GM10248 (cell line): ENCODE measurements at regions not wholly inside any gene's neighbourhood (a gene's known extent, or its start where the extent isn't known, plus 50 kb on each side); places are given as distances from the start of the nearest gene placed in this dataset.

ENCODE experiments used
- CTCF ChIA-PET: fragments of 300-600 bp; sonication (Branson Sonifier 250); formaldehyde crosslinking; extraction: SDS; loops from one replicate; lab custom pipeline; 2021; ENCODE audit warnings: antibody characterized with exemption; lab: Yijun Ruan, JAX
- POLR2A ChIA-PET: fragments of 350-650 bp; sonication (Branson Sonifier 250); formaldehyde crosslinking; extraction: SDS; loops from one replicate; lab custom pipeline; 2020; ENCODE audit warnings: antibody characterized with exemption; lab: Yijun Ruan, JAX
- DNase-seq: peaks from one replicate; pipeline ENCODE4 v3.0.0; 2012; ENCODE audit errors: extremely low spot score
- TF ChIP-seq, protein P1 (sequence below): IDR thresholded peaks from 2 replicates; pipeline ENCODE4 v1.5.1; 2012; ENCODE audit warnings: mild to moderate bottlenecking, low read depth; ENCODE audit errors: extremely low read depth, missing control alignments, control extremely low read depth

DNA sequence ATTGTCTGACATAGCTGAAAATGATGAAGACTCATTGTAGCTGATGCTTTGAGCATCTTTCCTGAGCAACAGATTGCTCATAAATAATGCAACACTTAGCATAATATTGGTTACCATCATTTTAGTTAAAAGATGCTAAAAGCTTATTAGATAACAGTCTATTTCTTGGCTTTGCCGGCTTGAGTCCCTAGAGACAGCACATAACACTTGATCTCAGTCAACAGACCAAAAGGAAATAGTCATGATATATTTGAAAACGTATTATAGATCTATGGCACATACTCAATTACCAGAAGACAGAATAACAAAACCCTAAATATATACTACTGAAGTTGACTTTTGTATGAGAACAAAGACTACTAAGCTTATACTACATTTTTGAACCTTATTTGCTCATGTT is 846.7 kb upstream of the EPHA5 start:
- TF ChIP-seq, protein P1, sequence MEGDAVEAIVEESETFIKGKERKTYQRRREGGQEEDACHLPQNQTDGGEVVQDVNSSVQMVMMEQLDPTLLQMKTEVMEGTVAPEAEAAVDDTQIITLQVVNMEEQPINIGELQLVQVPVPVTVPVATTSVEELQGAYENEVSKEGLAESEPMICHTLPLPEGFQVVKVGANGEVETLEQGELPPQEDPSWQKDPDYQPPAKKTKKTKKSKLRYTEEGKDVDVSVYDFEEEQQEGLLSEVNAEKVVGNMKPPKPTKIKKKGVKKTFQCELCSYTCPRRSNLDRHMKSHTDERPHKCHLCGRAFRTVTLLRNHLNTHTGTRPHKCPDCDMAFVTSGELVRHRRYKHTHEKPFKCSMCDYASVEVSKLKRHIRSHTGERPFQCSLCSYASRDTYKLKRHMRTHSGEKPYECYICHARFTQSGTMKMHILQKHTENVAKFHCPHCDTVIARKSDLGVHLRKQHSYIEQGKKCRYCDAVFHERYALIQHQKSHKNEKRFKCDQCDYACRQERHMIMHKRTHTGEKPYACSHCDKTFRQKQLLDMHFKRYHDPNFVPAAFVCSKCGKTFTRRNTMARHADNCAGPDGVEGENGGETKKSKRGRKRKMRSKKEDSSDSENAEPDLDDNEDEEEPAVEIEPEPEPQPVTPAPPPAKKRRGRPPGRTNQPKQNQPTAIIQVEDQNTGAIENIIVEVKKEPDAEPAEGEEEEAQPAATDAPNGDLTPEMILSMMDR = no peak
- DNase-seq = no peak
- ChIA-PET POLR2A (no interaction called here), CTCF (interaction anchor here (1.2 to 2.4 kb wide), 4 partner anchors 13 to 49 kb away, joined by 3 to 5 read pairs (median 5); no protein-coding TSS in a partner anchor)

DNA sequence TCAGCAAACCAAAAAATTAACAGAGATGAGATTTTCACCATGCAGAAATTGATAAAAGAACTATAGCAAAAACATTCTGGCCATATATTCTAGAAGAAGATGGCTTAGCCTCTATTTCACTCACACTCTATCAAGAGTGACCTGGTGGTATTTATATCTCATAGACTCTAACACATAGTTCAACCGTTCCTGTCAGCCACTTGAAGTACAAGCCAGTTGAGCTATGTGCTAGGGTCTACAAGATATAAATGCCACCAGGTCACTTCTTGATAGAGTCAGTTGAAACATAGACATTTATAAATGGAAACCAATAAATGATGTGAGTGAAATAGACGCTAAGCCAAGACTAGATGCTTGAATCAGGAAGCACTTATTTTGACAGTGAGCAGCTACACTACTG is 836.7 kb upstream of the EPHA5 start:
- TF ChIP-seq, protein P1 = no peak
- CTCF ChIA-PET = no interaction called here
- no peak for DNase-seq
- POLR2A ChIA-PET = no interaction called here

DNA sequence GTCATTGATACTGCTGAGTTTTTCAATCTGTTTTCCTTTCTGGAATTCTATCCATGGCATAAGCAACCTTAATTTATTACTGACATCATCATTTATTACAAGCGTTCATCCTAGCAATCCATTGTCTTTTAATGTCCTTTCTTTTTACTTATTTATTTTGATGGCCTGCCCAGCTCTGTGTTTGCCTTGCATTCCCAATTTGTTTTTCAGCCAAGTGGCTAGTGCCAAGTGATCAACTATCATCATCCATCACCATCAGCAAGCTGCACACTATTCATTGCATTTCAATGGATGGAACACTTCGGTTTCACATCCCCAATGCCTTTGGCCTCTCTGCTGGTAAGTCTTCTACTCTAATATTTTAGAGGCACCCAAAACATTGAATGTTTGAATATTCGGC is 831.7 kb upstream of the EPHA5 start:
- TF ChIP-seq, protein P1 = no peak
- POLR2A ChIA-PET = no interaction called here
- DNase-seq = no peak
- CTCF ChIA-PET = no interaction called here

DNA sequence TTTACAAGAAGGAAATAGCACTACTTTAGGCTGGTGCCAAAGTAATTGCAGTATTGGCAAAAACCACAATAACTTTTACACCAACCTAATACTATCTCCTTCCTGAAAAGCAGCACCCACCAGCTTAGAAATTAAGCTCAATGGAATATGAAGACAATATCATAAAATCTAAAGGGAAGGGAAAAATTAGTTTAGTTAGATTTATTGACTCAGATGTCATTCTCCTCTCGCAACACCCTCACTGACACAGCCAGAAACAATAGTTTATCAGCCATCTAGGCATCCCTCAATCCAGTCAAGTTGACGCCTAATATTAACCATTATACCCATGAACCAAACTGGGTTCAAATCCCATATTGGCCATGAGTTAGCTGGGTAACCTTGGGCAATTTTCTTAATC is 820.4 kb upstream of the EPHA5 start:
- TF ChIP-seq, protein P1 = no peak
- CTCF ChIA-PET = no interaction called here
- no peak for DNase-seq
- POLR2A ChIA-PET = no interaction called here

DNA sequence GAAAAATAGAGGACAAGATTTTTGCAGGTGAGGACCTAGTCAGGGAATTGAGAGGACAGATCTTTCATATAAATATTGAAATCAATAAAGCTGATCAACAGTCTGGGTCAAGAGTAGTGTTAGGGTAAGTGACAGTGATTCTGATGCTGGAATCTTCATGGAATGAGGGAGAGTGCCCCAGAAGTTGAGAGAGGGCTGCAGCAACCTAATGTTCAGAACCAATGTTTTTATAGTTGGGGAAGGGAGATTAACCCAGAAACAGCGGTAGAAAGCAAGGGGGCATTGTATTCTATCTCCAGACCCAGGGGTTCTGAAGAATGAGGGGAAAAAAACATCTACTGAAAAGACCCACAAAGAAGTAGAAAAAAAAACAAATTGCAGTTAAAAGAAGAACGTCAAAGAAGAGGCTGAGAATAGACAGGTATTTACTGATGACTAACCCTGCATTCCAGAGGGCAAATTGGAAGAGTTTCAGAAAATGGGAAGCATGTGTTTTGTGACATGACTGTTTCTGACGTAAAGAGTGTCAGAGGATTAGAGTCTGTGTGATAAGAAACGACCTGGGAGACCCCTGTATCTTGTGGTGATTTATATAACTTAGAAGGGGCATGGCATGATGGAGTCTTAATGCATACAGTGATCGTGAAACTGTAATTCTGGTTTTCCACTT is 819.6 kb upstream of the EPHA5 start:
- CTCF ChIA-PET = no interaction called here
- POLR2A ChIA-PET = no interaction called here
- DNase-seq = no peak
- TF ChIP-seq, protein P1 = no peak

DNA sequence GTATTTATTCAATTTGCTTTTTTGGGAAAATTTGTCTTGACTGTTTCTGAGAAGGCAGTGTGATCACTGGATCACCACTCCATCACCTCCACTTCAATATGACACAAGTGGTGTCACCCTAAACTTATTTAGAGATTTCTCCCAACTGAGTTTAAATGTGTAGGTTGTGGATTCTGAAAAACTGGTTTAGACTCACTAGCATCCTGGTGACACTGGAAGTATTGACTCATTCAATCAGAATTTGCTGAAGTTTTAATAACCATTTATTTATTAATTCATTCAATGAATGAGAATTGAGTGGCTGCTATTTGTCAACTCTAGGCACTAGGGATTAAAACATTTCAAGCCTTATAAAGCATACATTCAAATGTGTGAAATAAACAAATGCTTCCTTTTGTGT is 819.1 kb upstream of the EPHA5 start:
- DNase-seq = no peak
- CTCF ChIA-PET = no interaction called here
- TF ChIP-seq, protein P1 = no peak
- POLR2A ChIA-PET = no interaction called here

DNA sequence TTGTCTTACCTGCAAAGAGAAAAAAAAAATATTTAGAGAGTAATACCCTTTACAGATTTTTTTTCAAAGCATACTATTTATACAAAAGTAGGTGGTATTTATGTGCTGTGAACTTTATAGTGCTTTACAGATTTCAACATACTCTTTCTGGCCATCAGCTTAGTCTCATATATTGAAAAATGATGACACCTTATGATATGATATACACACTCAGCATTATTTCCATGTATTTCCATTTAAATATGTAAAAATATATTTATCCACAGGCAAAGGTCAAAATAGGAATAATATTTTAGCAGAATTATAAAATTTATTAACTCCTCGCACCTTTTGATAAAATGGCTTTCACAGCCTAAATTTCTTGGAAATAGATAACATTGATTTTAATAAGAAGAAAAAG is 815.8 kb upstream of the EPHA5 start:
- DNase-seq = no peak
- TF ChIP-seq, protein P1 = no peak
- POLR2A ChIA-PET = no interaction called here
- CTCF ChIA-PET = no interaction called here
